GM04503 (cell line): ENCODE measurements at regions not wholly inside any gene's neighbourhood (a gene's known extent, or its start where the extent isn't known, plus 50 kb on each side); places are given as distances from the start of the nearest gene placed in this dataset.
A peak's percentile ranks its signal among the peaks of the same experiment; 100 is the strongest.

Experiments
- DNase-seq: peaks from one replicate; pipeline ENCODE4 v3.0.0-alpha.2; 2012; ENCODE audit warnings: low read depth

DNA sequence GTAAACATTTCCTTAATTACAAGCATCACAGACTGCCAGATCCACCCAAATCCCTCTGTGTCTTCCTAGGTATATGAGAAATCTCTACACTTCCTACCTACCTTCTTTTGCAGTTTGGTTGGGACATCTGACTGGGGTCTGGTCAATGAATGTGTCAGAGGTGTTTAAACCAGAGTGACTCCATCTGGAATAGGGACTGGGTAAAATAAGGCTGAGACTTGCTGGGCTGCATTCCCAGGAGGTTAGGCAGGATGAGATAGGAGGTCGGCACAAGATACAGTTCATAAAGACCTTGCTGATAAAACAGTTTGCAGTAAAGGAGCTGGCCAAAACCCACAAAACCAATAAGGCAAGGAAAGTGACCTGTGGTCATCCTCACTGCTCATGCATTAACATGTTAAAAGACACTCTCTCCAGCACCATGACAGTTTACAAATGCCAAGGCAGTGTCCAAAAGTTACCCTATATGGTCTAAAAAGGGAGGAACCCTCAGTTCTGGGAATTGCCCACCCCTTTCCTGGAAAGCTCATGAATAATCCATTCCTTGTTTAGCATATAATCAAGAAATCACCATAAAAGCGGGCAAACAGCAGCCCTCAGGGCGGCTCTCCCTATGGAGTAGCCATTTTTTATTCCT, 87.4 kb upstream of the BACE2 start:
- DNase-seq: no peak

DNA sequence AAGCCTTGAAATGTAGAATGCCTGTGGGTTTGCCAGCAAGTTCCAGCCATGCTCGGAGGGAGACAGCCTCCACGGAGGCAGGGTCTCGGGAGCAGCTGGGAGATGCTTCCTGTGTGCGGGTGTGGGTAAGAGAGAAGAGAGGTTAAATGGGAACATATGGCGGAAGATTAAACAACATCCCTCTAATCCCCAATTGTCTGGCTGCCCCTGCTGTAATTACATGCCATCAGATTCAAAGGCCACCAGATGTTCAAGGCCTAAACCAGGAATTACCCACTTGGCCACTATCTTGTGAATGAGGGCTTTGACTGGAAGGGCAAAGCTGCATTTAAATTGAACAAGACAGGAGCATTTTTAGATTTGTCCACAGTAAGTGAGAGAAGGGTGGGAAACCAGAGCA, 81.4 kb upstream of the BACE2 start:
- DNase-seq: no peak

DNA sequence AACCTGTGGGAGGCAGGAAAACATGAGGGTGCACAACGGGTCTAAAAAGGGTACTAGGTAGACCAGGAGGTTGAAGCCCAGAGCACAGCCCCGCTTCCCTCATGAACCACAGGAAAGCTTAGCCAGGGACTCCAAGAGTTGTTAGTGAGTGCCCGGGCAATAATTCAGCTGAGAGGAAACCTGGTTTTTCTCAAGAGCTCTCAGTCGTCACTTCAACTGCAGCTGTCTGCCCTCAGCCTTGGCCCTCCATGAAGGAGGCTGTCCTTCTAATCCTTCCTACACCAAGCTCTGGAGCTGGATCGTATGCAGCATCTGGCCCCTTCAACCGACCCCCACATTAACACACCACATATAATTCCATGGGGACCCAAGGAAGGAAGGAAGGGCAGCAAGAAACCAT, 77.0 kb upstream of the BACE2 start:
- DNase-seq: no peak

DNA sequence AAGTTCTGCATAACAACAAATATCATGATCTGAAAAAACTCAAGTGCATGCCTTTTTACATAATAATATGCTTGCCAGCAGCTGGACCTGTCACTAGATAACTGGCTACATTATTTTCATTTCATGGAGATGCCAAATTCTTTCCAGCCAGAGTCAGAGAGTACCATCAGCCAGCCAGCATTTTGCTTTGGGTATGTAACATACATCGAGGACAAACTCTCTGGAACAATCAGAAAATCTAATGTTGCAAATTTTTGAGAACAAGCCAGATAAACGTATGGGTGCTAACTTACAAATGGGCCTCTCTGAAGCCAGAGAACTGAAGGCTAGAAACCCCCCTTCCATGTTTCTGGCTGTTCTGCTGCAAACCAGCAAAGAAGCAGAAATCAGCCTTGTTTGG, 76.3 kb upstream of the BACE2 start:
- no peak for DNase-seq

- no peak for DNase-seq
These were observed 75.6 kb upstream of the BACE2 start for GRCh38 chr21:41092312-41092711.

DNA sequence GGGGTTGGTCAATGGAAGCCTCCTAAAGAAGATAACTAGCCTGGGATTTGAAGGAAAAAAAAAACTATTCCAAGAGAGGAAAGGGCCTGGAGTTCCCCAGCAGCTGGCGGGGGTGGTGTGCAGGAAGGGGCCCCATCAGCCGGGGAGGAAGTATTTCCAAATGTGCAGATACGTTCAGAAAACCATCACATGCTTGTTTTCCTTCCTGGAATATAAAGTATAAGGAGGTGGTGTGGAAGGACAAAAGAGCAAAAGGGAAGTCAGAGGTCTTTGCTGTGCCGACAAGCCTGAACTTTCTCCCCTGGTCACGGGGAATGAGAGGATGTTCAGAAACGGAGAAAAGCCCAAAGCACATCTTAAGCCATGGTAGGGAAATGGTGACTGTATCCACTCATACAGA, 72.0 kb upstream of the BACE2 start:
- no peak for DNase-seq

- no peak for DNase-seq
These were observed 69.9 kb upstream of the BACE2 start for GRCh38 chr21:41098076-41098475.

DNA sequence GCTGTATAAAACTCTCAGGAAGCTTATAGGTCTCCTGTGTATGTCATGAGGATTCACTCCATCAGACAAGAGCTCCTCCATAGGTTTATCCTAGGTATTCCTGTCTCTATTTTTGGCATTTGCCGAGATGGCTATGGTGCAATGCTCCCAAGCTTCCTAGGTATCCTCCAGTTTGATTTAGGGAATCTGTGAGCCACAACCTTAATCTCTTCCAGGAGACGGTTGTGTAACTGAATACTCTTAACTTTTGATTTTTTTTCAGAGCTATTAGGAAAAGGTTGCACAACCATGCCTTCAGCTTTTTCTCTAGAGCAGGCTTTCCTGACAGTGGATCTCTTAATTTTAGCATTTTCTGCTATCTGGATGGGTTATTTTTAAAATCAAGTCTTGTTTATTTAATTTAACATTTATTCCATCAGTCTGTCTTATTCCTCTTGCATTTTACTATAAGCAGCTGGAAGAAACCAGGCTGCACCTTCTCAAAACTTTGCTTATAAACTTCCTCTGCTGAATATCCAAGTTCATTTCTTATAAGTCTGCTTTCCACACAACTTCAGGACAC, 69.4 kb upstream of the BACE2 start:
- no peak for DNase-seq

- no peak for DNase-seq
These were observed 67.0 kb upstream of the BACE2 start for GRCh38 chr21:41100826-41101550.

GRCh38 chr21:41102281-41102680, 65.7 kb upstream of the BACE2 start:
- DNase-seq: no peak

- no peak for DNase-seq
These were observed 60.4 kb upstream of the BACE2 start for GRCh38 chr21:41107602-41108001.

DNA sequence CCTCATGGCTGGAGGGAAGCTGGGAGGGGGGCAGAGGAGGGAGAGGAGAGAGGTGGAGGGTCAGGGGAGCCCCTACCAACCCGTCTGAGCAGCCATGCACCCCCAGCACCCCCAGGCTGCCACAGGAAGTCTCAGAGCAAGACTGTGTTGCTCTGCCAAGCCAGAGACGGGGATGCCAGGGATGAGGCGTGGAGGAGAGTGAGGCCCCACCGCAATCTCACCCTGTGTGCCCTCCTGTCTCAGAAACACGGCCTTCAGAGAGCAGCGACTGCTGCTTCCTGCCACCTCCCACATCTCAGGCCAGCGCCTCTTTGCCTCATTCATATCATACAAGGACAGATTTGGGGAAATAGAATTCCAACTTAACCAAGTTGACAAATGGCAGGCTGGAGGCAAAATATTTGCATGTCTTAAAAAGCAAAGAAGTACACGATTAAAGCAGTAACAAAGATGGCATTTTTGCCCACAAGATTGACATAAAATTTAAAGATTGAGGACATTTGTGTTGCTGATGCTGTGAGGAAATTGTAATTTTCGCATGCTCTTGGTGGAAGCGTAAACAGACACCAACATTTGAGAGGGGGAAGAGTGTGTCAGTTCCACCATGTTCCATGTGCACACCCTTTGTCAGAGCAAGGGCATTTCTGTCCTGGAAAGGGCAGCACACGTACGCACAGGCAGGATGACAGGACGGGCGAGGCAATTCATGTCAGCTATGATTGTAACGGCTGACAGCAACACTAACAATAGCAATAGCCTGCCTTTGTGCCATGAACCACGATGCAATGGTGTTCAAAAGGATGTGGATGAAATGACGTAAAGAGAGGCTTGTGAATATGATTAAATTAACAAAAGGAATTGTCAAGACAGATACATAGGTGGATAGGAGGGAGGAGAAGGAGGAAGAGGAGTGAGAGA, 59.0 kb upstream of the BACE2 start:
- DNase-seq: no peak

DNA sequence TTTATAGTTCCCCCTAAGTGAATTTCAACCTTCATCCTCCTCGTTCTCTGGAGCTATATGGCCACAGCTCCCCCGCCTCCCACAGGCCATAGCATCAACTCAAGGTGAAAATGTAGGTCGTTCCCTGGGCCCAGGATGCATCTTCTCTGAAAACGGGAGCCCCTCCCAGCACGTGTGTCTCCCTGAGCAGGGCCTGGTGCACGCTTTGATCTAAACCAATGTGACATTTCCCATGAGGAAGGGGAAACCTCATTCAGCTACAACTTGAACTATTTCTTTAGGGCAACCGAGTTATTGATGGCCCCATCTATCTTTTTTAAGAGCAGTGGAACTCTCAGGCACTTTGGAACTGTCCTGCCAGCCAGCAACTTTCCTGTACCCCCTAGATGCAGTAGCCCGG, 57.8 kb upstream of the BACE2 start:
- DNase-seq: no peak

- no peak for DNase-seq
These were observed 57.3 kb upstream of the BACE2 start for GRCh38 chr21:41110664-41111063.

DNA sequence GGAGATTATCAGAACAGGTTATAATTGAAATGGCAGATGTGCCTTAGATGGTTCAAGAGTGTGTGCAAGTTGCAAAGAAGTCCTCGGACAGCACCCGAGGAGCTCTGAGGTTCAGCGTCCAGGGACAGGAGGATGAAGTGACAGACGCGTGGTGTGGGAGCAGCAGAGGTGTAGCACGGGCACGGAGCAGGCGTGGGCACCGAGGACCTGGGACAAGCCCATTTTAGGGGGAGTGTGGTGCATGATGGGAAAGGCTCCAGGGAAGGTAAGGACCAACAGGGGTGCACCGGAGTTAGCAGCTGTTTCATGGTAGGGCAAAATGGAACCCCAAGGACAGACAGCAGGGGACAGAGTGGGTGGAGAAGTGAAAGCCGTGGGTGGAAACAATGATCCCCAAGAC, 56.3 kb upstream of the BACE2 start:
- DNase-seq: no peak

- DNase-seq: peak; percentile 75
These were observed 54.9 kb upstream of the BACE2 start for GRCh38 chr21:41112740-41113692.

DNA sequence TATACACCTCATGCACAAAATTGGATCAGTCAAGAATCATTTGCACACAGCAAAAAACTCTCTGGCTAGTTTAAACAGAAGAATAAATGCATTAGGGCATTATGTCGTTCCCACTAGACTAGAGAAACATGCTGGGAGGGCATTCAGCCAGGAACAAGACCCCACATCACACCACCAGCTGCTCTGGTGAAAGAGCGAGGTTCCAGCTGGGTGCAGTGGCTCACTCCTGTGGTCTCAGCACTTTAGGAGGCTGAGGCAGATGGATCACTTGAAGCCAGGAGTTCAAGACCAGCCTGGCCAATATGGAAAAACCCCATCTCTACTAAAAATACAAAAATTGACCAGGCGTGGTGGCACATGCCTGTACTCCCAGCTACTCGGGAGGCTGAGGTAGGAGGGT, 52.1 kb upstream of the BACE2 start:
- DNase-seq: no peak
